C4-2B (cell line): ENCODE measurements at regions not wholly inside any gene's neighbourhood (a gene's known extent, or its start where the extent isn't known, plus 50 kb on each side); places are given as distances from the start of the nearest gene placed in this dataset.
"Not testable (repeated sequence)": the region's sequence is repeated elsewhere in the genome, so short reads cannot be mapped to it uniquely, and the experiment has no call there.

Source experiments
- H3K27ac ChIP-seq: fragments of 450-650 bp; 2 replicates; pipeline ENCODE4 v1.5.1; 2017
- CTCF ChIP-seq: fragments of 450-650 bp; conservative IDR thresholded peaks from 2 replicates; pipeline ENCODE4 v1.5.1; 2017; ENCODE audit warnings: mild to moderate bottlenecking
- ZFX ChIP-seq: fragments of 450-650 bp; IDR thresholded peaks from 2 replicates; pipeline ENCODE4 v1.6.1; 2017

GRCh38 chr3:153979418-153980251 is 141.6 kb upstream of the ARHGEF26 start:
- H3K27ac ChIP-seq, result no peak overlapping the region
- TF ChIP-seq CTCF, result no peak
- no peak for TF ChIP-seq ZFX

DNA sequence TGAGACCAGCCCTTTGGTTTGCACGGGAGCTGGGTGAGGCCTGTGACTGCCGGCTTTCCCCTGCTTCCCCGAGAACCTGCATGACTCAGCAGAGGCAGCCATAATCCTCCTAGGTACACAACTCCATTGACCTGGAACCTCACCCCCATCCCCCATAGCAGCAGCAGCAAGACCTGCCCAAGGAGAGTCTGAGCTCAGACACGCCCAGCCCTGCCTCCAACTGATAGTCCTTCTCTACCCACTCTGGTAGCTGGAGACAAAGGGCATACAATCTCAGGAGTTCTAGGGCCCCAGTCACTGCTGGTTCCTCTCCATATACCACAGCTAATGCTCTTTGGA is 141.0 kb upstream of the ARHGEF26 start:
- no peak overlapping the region for H3K27ac ChIP-seq
- TF ChIP-seq CTCF (no peak), ZFX (no peak)

- H3K27ac ChIP-seq, result not testable (repeated sequence)
- TF ChIP-seq CTCF, result peak; percentile 73
Observed at GRCh38 chr3:153997364-153997763, 123.8 kb upstream of the ARHGEF26 start.

DNA sequence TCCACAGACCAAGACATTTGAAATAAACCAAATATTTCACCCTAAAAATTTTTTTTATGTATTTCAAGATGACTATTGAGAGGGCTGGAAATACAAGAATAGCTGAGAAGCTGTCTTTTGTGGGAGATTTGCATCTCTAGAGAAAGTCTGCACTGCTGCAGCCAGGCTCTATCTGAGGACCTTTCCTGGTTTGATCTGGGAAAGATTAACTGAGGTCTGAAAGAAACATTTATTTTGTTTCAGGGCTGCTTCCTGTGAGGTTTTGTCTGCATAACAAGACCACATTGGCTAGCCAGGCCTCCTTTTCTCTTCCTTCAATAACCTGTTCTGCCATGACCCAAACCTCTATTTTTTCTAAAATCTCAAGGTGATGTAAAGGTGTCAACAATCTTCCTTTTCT is 117.5 kb upstream of the ARHGEF26 start:
- H3K27ac ChIP-seq, result no peak overlapping the region
- TF ChIP-seq CTCF (no peak), ZFX (no peak)

DNA sequence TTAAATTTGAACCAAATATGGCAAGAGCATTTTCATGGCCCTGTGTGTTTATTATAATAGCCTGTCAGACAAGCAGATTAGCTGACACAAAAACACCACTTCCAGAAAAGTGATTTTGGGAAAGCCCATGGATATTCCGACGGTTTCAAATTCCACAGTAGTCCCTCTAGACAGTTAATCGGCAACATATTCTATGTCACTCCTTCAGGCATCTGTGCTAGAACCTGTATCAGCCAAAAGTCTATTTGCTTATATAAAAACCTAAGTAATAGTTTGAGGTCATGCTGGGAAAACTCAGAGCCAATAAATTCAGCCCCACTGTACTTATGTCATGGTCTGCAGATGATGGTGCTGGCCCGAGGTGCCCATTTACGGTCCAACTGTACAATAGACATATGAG is 110.2 kb upstream of the ARHGEF26 start:
- no peak overlapping the region for H3K27ac ChIP-seq
- TF ChIP-seq ZFX (no peak), CTCF (no peak)

DNA sequence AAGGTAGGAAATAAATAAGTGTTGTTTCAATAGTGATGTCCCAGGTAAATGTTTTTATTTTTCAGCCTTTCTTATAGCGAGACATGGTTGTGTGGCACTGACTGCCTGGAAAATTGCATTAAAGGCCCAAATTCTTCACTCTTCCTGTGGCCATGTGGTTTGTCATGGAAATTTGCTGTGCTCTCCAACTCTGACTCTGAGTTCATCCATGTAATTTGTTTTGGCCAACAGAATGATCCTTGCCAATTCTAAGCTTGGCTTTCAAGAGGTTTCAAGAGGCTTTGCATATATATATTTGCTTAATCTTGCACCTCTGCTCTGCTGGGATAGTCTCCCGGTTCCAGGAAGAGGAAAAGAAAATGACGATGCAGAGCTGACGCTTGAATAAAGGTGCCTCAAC is 107.5 kb upstream of the ARHGEF26 start:
- H3K27ac ChIP-seq, result no peak overlapping the region
- TF ChIP-seq CTCF (no peak), ZFX (no peak)

DNA sequence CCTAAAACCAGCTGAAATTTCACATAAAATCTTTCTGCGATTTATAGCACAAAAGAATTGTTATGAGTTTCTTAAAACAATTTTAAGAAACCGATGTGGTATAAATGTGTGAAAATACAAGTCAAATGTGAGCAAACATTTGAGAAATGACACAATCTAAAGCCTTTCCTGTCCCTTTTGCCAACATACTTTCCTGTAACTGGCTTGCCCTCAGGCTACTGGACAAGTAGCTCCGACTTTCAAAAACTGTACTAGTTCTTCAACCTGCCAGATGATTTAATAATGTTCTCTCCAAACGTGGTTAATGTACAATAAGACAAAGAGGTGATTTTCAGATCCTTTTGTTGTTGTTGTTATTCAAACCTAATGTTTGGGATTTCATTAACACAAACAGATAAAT is 105.9 kb upstream of the ARHGEF26 start:
- H3K27ac ChIP-seq, result no peak overlapping the region
- no peak for TF ChIP-seq CTCF
- TF ChIP-seq ZFX, result no peak
